ENCODE measurements at regions not wholly inside any gene's neighbourhood (a gene's known extent, or its start where the extent isn't known, plus 50 kb on each side); places are given as distances from the start of the nearest gene placed in this dataset.
A peak's percentile ranks its signal among the peaks of the same experiment; 100 is the strongest.
"Not testable (repeated sequence)": the region's sequence is repeated elsewhere in the genome, so short reads cannot be mapped to it uniquely, and the experiment has no call there.

DNA sequence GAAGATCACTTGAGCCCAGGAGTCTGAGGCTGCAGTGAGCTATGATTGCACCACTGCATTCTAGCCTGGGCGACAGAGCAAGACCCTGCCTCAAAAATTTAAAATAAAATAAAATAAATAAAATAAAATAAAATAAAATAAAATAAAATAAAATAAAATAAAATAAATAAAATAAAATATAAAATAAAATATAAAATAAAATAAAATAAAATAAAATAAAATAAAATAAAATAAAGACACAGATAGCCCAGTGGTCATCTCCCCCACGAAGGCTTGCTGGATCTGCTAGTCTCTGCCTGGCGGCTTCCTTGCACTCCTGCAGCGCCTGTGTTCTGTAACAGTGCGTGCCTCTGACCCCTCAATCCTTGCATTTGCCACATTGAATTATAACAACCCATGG lies 76.8 kb upstream of the PWP1 start:
- not testable (repeated sequence) for DNase-seq

DNA sequence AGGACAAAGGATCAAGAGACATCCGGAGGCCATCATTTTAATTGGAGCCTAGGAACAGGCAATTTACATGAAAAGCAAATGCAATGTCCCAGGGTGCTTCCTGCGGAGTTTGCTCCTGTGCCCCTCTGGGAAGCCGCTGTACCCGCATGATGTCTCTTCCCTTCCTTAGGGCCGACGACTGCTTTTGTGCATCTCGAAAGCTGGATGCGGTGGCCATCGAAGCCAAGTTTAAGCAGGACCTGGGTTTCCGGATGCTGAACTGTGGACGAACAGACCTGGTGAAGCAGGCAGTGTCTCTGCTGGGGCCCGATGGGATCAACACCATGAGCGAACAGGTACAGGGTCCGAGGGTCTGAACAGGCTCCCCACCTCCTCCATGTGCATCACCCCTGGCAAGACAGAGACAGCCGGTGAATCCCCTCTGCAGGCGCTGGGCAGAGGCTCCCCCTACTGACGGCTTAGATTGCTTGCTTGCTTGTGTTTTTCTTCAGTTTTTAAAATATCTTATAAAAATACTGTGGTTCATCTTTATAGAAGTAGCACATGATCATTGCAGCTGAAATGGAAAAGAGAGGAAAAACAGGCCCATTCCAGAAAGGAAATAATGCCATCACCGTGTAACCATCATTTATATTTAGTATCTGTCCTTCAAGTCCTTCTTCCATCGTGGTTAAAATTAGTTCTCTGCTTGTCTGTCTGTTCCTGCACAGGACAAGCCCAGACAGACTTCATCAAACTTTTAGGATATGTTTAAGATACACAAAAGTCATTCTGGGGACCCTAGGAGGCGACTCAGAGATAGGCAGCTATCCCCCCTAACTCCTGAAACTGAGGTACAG lies 75.4 kb upstream of the PWP1 start:
- peak; percentile 12 for DNase-seq

DNA sequence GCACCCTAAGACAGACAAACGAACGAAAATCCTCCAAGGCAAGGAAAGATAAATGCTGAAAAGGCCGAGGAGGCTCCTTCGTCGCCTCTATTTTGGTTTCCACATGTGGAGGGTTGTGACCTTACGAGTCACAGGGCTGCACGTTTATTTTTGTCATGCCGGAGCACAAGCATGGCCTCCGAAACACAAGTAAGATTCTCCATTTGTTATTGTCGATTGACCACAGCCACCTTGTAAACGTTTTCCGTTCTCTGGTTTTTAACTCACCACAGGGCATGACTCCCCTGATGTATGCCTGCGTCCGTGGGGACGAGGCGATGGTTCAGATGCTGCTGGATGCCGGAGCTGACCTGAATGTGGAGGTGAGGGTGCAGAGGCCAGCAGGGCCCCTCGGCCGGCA lies 73.1 kb upstream of the PWP1 start:
- DNase-seq, result no peak

DNA sequence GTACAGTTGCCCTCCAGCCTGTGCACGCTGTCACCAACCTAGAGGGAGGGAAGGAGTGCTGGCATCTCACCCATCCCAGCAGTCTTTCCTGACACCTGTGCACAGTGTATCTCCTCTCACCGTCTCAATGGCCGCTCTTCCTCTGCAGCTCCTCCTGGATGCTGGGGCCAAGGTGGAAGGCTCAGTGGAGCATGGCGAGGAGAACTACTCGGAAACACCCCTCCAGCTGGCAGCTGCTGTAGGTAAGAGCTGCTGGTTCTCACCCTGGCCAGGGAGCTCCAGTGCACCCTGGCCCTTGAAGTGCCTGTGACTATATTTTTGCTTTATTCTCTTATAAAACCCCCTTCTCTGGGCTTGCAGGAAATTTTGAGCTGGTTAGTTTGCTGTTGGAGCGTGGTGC lies 68.7 kb upstream of the PWP1 start:
- no peak for DNase-seq

DNA sequence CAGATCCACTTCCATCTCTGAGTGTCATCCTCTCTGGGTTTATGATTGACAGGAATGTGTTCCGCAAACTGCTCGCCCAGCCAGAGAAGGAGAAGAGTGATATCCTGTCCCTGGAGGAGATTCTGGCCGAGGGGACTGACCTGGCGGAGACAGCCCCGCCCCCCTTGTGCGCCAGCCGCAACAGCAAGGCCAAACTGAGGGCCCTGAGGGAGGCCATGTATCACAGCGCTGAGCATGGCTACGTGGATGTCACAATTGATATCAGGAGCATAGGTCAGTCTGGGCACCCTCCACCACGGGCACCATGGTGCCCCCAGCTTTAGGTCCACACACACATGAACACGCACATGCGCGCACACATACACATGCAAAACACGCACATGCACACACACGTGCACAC lies 67.5 kb upstream of the PWP1 start:
- no peak for DNase-seq

DNA sequence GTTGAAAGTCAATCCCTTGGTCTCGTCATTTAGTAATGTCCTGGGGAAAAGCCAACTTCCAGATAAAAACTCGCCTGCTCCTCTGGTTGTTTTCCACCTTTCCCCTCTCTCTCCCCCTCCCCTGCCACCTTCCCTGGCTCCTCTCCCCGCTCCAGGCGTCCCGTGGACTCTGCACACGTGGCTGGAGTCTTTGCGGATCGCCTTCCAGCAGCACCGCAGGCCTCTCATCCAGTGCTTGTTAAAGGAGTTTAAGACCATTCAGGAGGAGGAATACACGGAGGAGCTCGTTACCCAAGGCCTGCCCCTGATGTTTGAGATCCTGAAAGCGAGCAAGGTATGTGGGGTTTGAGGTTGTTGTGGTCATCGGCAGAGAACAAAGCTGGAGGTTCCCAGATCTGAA lies 65.8 kb upstream of the PWP1 start:
- no peak for DNase-seq

DNA sequence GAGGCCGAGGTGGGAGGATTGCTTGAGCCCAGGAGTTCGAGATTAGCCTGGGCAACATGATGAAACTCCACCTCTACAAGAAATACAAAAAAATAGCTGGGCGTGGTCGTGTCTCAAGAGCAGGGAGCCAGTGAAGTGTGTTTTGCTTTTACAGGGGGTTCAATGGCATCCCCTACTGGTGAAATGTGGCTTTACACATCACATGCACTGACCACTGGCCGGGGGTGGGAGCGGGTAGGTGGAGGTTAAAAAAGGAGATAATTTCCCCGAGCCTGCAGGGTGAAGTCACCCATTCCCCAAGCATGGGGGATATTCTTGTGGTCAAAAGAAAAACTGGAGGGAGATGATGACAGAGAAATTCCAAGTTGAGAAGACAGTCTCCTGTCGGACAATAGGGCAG lies 63.6 kb upstream of the PWP1 start:
- DNase-seq, result no peak

DNA sequence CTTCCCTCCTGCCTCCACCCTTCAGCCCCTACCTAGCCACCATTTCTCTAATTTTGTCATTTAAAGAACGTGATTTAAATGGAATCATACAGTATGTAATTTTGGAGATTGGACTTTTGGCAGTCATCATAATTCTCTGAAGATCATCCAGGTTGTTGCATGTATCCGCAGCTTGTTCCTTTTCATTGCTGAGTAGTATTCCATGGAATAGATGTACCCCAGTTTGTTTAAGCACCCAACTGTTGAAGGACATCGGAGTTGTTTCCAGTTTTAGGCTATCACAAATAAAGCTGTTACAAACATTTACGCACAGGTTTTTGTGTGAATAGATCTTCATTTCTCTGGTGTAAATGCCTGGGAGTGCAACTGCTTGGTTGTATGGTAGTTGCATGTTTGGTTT lies 61.1 kb upstream of the PWP1 start:
- no peak for DNase-seq

DNA sequence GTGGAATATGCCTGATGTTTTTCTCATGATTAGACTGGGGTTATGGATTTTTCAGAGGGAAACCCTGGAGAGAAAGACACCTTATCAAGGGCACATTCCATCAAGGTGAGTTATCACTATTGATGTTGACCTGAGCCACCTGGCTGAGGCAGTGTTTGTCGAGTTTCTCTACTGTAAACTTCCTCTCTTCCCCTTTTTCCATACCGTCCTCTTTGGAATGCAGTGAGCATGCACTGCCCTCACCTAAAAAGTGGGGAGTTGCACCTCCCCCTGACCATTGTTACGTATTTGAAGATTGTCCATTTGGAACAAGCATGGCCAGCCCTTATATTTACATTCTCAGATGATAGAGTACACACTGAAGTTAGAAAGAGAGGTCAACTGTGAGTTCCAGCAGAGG lies 53.9 kb upstream of the PWP1 start:
- DNase-seq, result no peak

DNA sequence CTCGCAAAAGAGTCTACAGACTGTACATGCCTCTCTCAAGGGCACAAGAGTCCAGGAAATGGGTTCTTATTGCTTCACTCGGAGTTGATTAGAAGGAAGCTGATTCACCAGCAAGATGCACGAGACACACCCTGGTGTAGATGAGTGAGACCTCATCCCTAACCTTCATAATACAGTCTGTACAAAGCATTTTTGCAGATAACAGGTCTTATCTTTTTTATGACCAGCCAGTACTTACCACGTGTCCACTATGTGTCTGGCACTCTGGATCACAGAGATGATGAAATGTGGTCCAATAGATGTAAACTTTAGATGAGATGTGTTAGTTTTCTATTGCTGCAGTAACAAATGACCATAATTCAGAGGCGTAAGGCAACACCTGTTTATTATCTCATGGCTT lies 53.4 kb upstream of the PWP1 start:
- DNase-seq, result no peak

DNA sequence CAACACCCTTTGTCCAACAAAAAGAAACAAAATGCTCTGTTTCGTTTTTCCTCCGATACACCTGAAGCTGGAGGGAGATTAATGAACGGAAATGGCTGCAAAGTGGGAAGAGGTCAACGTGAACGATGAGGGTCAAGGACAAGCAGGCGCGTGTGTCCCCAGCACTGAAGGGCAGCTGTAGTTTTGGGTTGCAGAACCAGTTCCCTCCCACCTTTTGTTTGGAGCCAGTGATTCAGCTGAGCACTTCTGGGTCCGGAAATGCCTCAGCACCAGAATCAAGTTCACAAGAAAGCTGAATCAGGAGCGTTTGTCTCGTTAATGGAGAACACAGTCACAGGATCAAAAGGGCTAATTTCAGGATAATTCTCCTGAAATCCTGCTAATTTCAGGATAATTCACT lies 51.1 kb upstream of the PWP1 start:
- no peak for DNase-seq

DNA sequence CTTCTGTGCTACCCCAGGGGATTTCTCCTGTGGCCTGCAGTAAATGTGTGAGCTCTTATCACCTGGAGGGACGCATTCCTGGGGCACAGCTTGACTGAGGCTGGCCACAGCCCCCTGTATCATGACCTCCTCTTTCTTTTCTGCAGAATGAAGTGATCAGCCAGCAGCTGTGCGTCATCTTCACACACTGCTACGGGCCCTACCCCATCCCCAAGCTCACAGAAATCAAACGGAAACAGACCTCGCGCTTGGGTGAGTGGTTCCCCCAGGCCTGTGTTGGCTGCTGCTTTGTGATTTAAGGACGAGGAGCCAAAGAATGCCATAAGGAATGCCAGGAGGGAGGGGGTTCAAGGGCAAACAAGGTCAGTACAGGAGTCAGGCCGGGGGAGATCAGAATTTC lies 50.5 kb upstream of the PWP1 start:
- no peak for DNase-seq
